Glomerular visceral epithelial cell (primary cell): ENCODE measurements at regions not wholly inside any gene's neighbourhood (a gene's known extent, or its start where the extent isn't known, plus 50 kb on each side); places are given as distances from the start of the nearest gene placed in this dataset.

Source experiments
- DNase-seq: peaks from one replicate; pipeline ENCODE4 v3.0.0-alpha.2; 2016; ENCODE audit errors: extremely low spot score

DNA sequence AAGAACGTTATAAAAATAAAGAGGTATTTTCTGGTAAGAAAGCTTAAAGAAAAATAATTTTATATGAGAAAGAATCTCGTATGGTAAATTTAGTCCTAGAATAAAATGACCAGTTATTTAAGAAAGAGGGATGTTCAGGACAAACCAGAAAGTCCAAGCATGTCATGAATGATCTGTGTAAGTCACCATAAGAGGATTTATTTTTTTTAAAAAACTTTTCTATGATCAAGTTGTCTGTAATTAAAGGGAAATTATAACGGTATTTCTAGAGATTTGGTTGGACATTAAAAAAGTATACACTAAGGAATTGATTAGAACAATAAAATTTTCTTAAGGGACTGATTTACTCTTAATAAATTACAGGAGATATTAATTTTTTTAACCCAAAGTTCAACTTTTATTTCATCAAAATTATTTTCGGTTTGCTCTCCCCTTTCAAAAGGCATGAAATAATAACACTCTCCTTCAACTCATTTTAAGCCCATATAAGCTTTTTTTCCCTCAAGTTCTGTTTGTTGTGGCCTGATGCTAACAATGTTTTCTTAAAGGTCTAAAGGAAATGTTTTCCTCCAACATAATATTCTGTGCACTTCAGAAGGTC, 49.9 kb upstream of the CPSF6 start:
- DNase-seq = no peak
